HEK293T (cell line): ENCODE measurements at regions not wholly inside any gene's neighbourhood (a gene's known extent, or its start where the extent isn't known, plus 50 kb on each side); places are given as distances from the start of the nearest gene placed in this dataset.

Experiments used
- ARNT ChIP-seq: fragments of 450-650 bp; IDR thresholded peaks from 2 replicates; pipeline ENCODE4 v1.6.1; 2017; ENCODE audit warnings: mild to moderate bottlenecking
- BHLHE40 ChIP-seq: fragments of 450-650 bp; IDR thresholded peaks from 2 replicates; pipeline ENCODE4 v1.6.1; 2016; ENCODE audit warnings: mild to moderate bottlenecking, moderate library complexity, borderline replicate concordance
- CTBP1 ChIP-seq: fragments of 450-650 bp; IDR thresholded peaks from 2 replicates; pipeline ENCODE4 v1.6.1; 2016; ENCODE audit warnings: borderline replicate concordance
- ELF4 ChIP-seq: fragments of 450-650 bp; IDR thresholded peaks from 2 replicates; pipeline ENCODE4 v1.6.1; 2017; ENCODE audit warnings: antibody characterized with exemption
- FOXA1 ChIP-seq: fragments of 450-650 bp; IDR thresholded peaks from 2 replicates; pipeline ENCODE4 v1.6.1; 2016; ENCODE audit warnings: mild to moderate bottlenecking
- LEF1 ChIP-seq: fragments of 450-650 bp; IDR thresholded peaks from 2 replicates; pipeline ENCODE4 v1.6.1; 2017; ENCODE audit warnings: mild to moderate bottlenecking, borderline replicate concordance
- PKNOX1 ChIP-seq: fragments of 450-650 bp; IDR thresholded peaks from 2 replicates; pipeline ENCODE4 v1.6.1; 2016
- SUZ12 ChIP-seq: fragments of 450-650 bp; IDR thresholded peaks from 2 replicates; pipeline ENCODE4 v1.6.1; 2016; ENCODE audit warnings: mild to moderate bottlenecking
- TARDBP ChIP-seq: fragments of 450-650 bp; IDR thresholded peaks from 2 replicates; pipeline ENCODE4 v1.6.1; 2016
- ZNF384 ChIP-seq: fragments of 450-650 bp; IDR thresholded peaks from 2 replicates; pipeline ENCODE4 v1.6.1; 2016

- TF ChIP-seq CTBP1 (no peak), BHLHE40 (no peak), ELF4 (no peak), FOXA1 (no peak), SUZ12 (no peak), ZNF384 (no peak), PKNOX1 (no peak), TARDBP (no peak), LEF1 (no peak), ARNT (no peak)
Observed at GRCh38 chr4:132445386-132445785, 703.7 kb upstream of the PCDH10 start.
